ENCODE measurements at regions not wholly inside any gene's neighbourhood (a gene's known extent, or its start where the extent isn't known, plus 50 kb on each side); places are given as distances from the start of the nearest gene placed in this dataset.

GRCh38 chr5:13045897-13046551, 898.5 kb downstream of the DNAH5 start:
- CTCF ChIA-PET: no interaction called here
- TF ChIP-seq CDX4 (CRISPR knock-in tag; IDR thresholded peaks at IDR 0.05; ENCODE audit: borderline replicate concordance): no peak
- no peak for TF ChIP-seq ZNF671 (CRISPR knock-in tag; IDR thresholded peaks at IDR 0.05)
- TF ChIP-seq MLX (CRISPR knock-in tag; IDR thresholded peaks at IDR 0.05): no peak
- no peak for TF ChIP-seq MAX (CRISPR knock-in tag; IDR thresholded peaks at IDR 0.05)
- no peak for TF ChIP-seq JUN (CRISPR knock-in tag; IDR thresholded peaks at IDR 0.05)
- no peak for TF ChIP-seq ELF4 (CRISPR knock-in tag; IDR thresholded peaks at IDR 0.05; ENCODE audit: low read depth)
- TF ChIP-seq FOXJ3 (CRISPR knock-in tag; IDR thresholded peaks at IDR 0.05; ENCODE audit: borderline replicate concordance): no peak
- TF ChIP-seq AR (CRISPR knock-in tag; IDR thresholded peaks at IDR 0.05): no peak
- Mint-ChIP-seq H3K4me1 (peaks cover 20% of the 10 kb centered on the region), H3K9me3 (peaks cover 25% of the 10 kb centered on the region), H3K36me3 (peaks cover 13% of the 10 kb centered on the region), H3K4me3 (no peak overlapping the region), H3K27ac (no peak overlapping the region; the same call in 1 of the 2 replicates), H3K27me3 (ENCODE audit: low read depth) (no peaks in the 10 kb centered on the region; the same call in 1 of the 2 replicates)
- POLR2A ChIA-PET: no interaction called here
- DNase-seq (ENCODE audit: low spot score) (no peak), ATAC-seq (peak; percentile 24; the same call in 1 of the 2 replicates)

- no peak overlapping the region for H3K4me3 Mint-ChIP-seq
- H3K36me3 Mint-ChIP-seq: no peaks in the 10 kb centered on the region
- H3K27me3 Mint-ChIP-seq (ENCODE audit: low read depth): no peaks in the 10 kb centered on the region; the same call in 1 of the 2 replicates
- DNase-seq (ENCODE audit: low spot score) (no peak), ATAC-seq (no peak)
- ChIA-PET CTCF (no interaction called here), POLR2A (interaction anchor here (0.5 kb wide), 1 partner anchor 18 kb away, joined by 3 read pairs; no protein-coding TSS in a partner anchor)
- H3K4me1 Mint-ChIP-seq: no peaks in the 10 kb centered on the region
- no peak for TF ChIP-seq ATF1 (CRISPR knock-in tag; IDR thresholded peaks at IDR 0.05)
- TF ChIP-seq ZNF317 (CRISPR knock-in tag; IDR thresholded peaks at IDR 0.05; ENCODE audit: borderline replicate concordance, low read depth): no peak
- no peak for TF ChIP-seq ZNF671 (CRISPR knock-in tag; IDR thresholded peaks at IDR 0.05)
- no peak for TF ChIP-seq ZNF425 (CRISPR knock-in tag; conservative IDR thresholded peaks at IDR 0.05)
- TF ChIP-seq NFE2L1 (CRISPR knock-in tag; IDR thresholded peaks at IDR 0.05): no peak
- TF ChIP-seq SMAD3 (CRISPR knock-in tag; IDR thresholded peaks at IDR 0.05; ENCODE audit: borderline replicate concordance): no peak
- TF ChIP-seq ZNF416 (CRISPR knock-in tag; IDR thresholded peaks at IDR 0.05): no peak
- no peak for TF ChIP-seq ZSCAN18 (CRISPR knock-in tag; IDR thresholded peaks at IDR 0.05)
- no peak for TF ChIP-seq MAX (CRISPR knock-in tag; IDR thresholded peaks at IDR 0.05)
- TF ChIP-seq JAZF1 (CRISPR knock-in tag; IDR thresholded peaks at IDR 0.05): no peak
- H3K9me3 Mint-ChIP-seq: no peaks in the 10 kb centered on the region
- H3K27ac Mint-ChIP-seq: no peak overlapping the region
Measured at GRCh38 chr5:13034061-13034460, 910.4 kb downstream of the DNAH5 start.

Measured in WTC11 (cell line).